Fibroblast of skin of right biceps (primary cell): ENCODE measurements at regions not wholly inside any gene's neighbourhood (a gene's known extent, or its start where the extent isn't known, plus 50 kb on each side); places are given as distances from the start of the nearest gene placed in this dataset.

Experiments
- DNase-seq: peaks from one replicate; pipeline ENCODE4 v3.0.0-alpha.2; 2013

GRCh38 chr1:116232989-116233514 lies 121.9 kb downstream of the MAB21L3 start:
- DNase-seq, result no peak

- DNase-seq, result no peak
These were observed 123.2 kb downstream of the MAB21L3 start for GRCh38 chr1:116234429-116234828.

- no peak for DNase-seq
These were observed 128.7 kb downstream of the MAB21L3 start for GRCh38 chr1:116239916-116240315.

- DNase-seq, result no peak
These were observed 130.3 kb upstream of the ATP1A1 start for GRCh38 chr1:116242741-116243140.

GRCh38 chr1:116243333-116244054 lies 129.6 kb upstream of the ATP1A1 start:
- DNase-seq, result no peak

GRCh38 chr1:116246174-116246573 lies 126.9 kb upstream of the ATP1A1 start:
- no peak for DNase-seq

- DNase-seq, result no peak
These were observed 120.8 kb upstream of the ATP1A1 start for GRCh38 chr1:116252271-116252670.

- no peak for DNase-seq
These were observed 120.3 kb upstream of the ATP1A1 start for GRCh38 chr1:116252785-116253184.

- no peak for DNase-seq
These were observed 119.3 kb upstream of the ATP1A1 start for GRCh38 chr1:116253566-116254382.

GRCh38 chr1:116254776-116255175 lies 118.3 kb upstream of the ATP1A1 start:
- DNase-seq, result no peak

- no peak for DNase-seq
These were observed 117.4 kb upstream of the ATP1A1 start for GRCh38 chr1:116255486-116256285.

GRCh38 chr1:116256286-116256649 lies 116.8 kb upstream of the ATP1A1 start:
- no peak for DNase-seq

- DNase-seq, result no peak
These were observed 116.2 kb upstream of the ATP1A1 start for GRCh38 chr1:116256875-116257274.

- no peak for DNase-seq
These were observed 115.7 kb upstream of the ATP1A1 start for GRCh38 chr1:116257341-116257767.

- no peak for DNase-seq
These were observed 115.2 kb upstream of the ATP1A1 start for GRCh38 chr1:116257836-116258235.

- DNase-seq, result no peak
These were observed 114.2 kb upstream of the ATP1A1 start for GRCh38 chr1:116258668-116259419.

GRCh38 chr1:116259663-116260062 lies 113.4 kb upstream of the ATP1A1 start:
- DNase-seq, result no peak

- no peak for DNase-seq
These were observed 112.9 kb upstream of the ATP1A1 start for GRCh38 chr1:116260115-116260514.

GRCh38 chr1:116260621-116261020 lies 112.4 kb upstream of the ATP1A1 start:
- no peak for DNase-seq

- DNase-seq, result no peak
These were observed 111.8 kb upstream of the ATP1A1 start for GRCh38 chr1:116261227-116261626.

GRCh38 chr1:116262207-116262994 lies 110.6 kb upstream of the ATP1A1 start:
- DNase-seq, result no peak

GRCh38 chr1:116262995-116263385 lies 110.1 kb upstream of the ATP1A1 start:
- DNase-seq, result no peak
